ENCODE measurements at regions not wholly inside any gene's neighbourhood (a gene's known extent, or its start where the extent isn't known, plus 50 kb on each side); places are given as distances from the start of the nearest gene placed in this dataset.

DNA sequence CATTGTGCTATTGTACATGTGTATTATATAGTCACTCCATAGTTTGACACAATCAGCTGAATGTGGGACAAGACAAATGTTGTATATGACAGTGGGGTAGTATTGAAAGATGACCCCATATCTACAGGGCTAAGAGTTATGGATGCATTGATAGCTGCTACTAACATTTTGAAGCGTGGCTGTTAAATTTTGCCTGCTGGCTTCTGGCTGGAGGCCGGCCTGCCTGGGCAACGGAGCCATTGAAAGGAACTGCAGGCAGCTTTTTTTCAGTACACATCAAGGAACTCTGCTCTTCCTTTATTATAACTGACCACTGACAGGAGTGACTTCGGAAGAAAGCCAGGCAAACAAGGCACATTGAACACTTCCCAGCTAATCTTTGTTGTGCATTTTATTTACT lies 76.1 kb upstream of the TMEM33 start:
- DNase-seq: no peak

DNA sequence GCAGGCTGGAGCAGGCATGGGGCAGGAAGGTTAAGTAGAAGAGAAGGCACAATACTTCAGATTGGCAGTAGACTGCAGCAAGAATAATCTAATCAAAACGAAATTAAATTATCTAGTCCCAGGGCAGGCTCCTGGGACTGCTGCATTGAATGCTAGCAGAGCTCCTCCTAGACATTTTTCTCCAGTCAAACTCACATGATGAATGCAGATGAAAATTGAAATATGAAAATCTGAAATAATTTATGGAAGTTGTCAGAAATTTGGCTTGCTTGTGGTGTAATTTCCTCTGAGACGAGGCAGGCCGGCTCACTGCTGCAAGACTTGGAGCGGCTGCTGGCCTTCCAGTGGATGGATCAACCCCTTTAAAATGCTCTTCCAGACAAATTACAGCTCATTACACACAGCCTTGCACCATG lies 78.0 kb upstream of the TMEM33 start:
- DNase-seq: no peak

DNA sequence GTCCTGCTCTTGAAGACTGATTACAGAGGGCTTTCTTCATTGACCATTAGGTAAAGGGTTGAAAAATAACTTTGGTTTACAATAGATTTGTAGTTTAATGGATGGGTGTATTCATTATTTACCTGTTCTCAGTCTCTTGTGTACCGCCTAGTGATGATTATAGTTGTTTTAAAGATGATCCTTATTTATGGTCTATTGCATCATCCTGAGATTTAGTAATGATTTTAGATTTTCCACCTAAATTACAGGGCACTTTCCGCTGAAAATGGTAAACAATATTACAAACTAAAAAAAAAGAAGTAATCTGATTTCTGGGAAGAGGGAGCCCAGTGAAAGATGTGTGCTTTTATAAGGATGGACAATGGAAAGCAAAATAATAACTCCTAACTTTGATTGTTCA lies 78.4 kb upstream of the TMEM33 start:
- no peak for DNase-seq

- DNase-seq: no peak
Observed at GRCh38 chr4:41853973-41854372, 81.3 kb upstream of the TMEM33 start.

GRCh38 chr4:41852229-41852628 lies 83.0 kb upstream of the TMEM33 start:
- DNase-seq: no peak

DNA sequence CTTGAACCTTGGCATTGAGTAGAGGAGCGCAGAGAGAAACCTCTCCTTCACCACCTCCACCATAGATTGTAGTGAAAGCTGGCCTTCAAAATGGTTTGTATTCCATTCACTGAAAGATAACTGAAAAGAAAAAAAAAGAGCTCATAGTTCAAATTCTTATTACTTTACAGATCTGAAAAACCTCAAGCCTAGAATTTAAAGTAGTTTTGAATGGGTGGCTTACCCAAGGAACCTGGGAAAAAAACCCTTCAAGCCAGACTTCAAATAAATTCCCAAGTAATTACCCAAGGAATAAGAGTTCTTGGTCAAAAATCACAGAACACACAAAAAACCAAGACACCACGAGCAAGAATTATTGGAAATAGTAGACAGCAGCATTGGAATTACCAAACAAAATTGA lies 83.6 kb upstream of the TMEM33 start:
- DNase-seq: no peak

- DNase-seq: no peak
Observed at GRCh38 chr4:41844327-41844726, 90.9 kb upstream of the TMEM33 start.

DNA sequence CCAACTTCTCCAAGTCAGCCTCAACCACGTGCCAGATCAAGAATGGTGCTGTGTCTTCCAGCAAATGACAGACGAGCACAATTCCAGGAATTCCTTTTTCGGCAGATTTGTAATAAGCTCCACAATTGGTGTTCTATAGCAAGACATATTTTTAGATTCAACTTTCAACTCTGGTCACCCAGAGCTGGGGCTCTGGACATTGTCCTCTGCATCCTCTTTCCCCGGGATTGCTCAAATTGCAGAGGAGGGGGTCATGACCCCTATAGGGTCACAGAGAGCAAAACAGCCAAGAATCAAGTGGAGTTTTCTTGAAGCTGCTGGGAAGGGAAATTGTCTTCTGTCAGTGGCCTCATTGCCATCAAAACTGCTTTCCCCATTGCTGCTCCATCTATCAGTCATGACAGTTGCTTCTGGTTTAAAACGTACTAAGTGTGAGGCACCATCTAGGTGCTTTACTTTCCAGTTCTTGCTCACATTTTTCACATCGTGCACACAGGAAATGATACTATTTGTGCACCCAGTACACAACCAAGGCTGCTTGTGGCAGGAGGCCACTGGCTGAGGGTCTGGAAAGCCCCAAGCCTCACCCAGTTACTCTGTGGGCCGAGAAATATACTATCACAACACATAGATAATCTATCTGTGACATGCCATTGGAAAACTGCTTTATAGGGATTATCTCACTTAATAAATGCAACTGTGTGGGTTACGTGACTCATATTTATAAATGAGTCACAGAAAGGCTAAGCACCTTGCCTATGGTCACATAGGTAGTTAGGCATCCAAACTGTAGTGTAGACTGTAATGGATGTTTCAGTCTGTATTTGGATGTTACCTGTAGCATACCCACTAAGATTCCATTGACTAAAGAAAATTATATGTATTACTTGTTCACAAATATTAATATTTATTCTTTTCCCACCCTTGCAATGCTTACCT lies 91.7 kb upstream of the PHOX2B start:
- DNase-seq: peak; percentile 65

DNA sequence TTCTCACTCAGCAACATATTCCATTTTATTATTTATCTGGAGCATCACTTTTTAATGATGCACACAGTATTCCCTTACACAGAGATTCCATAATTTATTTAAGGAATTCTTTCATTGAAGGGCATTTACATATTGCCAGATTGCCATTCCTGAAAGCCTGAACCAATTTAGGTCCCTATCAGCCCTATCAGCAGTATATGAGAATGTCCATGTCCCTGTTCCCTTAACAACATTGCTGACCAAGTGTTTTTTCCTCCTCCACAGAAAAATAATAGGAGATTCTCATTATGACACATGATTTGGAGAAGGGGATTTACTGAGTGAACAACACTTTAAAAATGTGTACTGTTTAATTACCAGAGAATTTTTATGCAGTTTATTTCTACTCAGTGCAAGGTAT lies 90.1 kb upstream of the PHOX2B start:
- DNase-seq: no peak

- no peak for DNase-seq
Observed at GRCh38 chr4:41835321-41835995, 86.9 kb upstream of the PHOX2B start.

DNA sequence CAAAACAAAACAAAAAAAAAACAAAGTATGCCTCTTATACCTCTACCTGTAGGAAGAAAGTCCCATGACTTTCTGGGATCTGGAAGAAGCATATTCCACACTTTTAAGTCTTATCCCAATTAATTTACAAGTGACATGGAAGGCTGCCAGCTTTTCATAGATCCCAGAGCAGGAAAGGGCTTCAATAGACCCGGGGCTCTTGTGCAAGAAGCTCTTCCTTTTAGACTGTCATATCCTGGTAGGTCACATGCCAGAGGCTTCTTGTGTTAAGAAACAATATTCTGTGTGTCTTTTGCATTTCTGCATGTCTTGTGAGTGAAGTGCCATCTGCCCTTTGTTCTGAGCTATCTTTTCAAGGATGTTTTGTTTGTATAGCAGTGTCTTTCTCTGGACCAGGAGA lies 84.4 kb upstream of the PHOX2B start:
- no peak for DNase-seq

GRCh38 chr4:41822325-41822724 lies 73.8 kb upstream of the PHOX2B start:
- DNase-seq: no peak

- DNase-seq: no peak
Observed at GRCh38 chr4:41820473-41820872, 71.9 kb upstream of the PHOX2B start.

GRCh38 chr4:41819621-41820020 lies 71.1 kb upstream of the PHOX2B start:
- DNase-seq: no peak

DNA sequence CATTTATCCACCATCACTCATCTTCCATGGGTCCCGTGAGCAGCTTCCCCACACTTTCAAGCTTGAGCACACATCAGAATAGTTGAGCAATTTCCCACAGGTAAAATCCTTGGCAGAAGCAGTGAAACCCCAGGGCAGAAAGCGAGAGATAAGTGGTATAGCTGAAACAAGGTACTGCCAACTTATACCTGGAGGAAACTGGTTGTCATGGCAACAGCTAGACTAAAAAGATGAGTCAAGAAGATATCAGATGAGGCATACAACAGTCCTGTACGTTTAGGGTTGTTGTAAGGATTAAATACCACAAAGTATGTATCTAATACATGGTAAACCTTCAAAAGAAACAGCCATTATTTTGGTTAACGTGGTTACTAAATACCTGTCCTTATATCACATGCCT lies 66.9 kb upstream of the PHOX2B start:
- DNase-seq: no peak

DNA sequence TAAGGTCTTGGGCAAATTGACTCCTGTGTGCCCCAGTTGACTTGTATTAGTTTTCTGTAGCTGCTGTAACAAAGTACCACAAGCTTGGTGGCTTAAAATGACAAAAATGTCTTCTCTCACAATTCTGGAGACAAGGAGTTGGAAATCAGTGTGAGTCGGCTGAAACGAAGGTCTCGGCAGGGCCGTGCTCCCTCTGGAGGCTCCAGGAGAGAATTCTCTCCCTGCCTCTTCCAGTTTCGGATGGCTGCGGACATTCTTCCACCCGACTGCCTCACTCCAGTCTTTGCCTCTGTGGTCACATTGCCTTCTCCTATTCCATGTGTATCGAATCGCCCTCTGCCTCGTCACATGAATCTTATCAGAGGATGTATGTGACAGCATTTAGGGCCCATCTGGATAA lies 66.0 kb upstream of the PHOX2B start:
- DNase-seq: no peak

DNA sequence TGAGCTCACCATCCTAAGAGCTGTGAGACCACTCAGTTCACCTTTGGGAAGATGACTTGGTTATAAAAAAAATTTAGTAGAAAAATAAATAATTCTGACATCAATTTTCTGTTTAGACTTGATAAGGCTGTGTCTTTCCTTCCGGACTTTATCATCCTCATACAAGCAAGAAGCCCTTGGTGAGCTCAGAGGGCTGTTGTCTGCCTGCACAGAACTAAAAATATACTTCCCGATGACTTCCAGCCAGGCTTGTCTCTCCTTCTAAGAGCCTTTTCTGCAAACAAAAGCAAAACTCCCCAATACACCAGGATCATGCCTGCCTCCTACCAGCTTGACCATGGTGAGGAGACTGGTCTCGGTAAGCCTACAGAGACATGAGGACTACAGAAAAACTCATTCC lies 58.3 kb upstream of the PHOX2B start:
- DNase-seq: no peak

DNA sequence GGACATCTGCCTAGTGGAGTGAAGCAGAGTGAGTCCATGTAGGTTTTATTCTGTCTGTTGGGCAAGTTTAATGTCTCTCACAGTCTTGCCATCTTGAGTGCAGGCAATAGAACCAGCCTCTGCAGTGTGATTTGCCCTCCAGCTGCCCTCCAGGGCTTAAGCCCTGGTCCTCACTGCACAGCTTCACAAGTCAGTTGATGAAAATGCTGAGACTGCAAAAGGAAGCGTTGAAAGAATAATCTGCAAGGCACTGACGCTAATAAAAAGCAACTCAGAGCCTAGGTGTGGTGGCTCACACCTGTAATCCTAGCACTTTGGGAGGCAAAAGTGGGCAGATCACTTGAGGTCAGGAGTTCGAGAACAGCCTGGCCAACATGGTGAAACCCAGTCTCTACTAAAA lies 54.1 kb upstream of the PHOX2B start:
- DNase-seq: no peak

DNA sequence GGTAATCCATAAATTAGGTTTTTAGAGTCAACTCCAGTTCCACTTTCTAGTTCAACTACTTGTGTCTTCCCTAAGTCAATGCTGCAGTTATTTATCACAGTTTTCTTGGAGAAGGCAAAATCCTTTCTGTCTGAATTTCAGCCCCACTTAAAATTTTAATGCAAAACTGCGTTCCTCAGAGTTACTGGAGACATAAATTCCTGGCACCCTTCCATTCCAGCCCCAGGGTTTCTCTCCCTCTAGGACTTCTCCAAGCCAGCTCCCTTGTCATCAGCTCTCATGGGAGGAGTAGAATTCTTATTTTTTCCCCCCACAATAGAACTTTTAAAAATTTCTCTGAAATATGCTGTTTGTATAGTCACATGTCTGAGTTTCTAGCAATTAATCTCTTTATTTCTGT lies 50.6 kb upstream of the PHOX2B start:
- no peak for DNase-seq
